Peyer's patch (tissue), 4 donors: ENCODE measurements at regions not wholly inside any gene's neighbourhood (a gene's known extent, or its start where the extent isn't known, plus 50 kb on each side); places are given as distances from the start of the nearest gene placed in this dataset.

Source experiments
- DNase-seq, 3 donors: peaks; one replicate each; pipeline ENCODE4 v3.0.0-alpha.2; 2017 to 2019
- H3K27ac ChIP-seq, 4 donors: fragments of 200-600 bp; sonication (generic); one replicate each; pipeline ENCODE4 v1.5.1; 2016 to 2019
- H3K27me3 ChIP-seq, 2 donors: fragments of 200-600 bp; sonication (generic); one replicate each; pipeline ENCODE4 v1.5.1; 2019
- H3K36me3 ChIP-seq, 3 donors: fragments of 200-600 bp; sonication (generic); one replicate each; pipeline ENCODE4 v1.5.1; 2016 to 2019
- H3K4me1 ChIP-seq, 4 donors: fragments of 200-600 bp; sonication (generic); one replicate each; pipeline ENCODE4 v1.5.1; 2016 to 2019
- H3K4me3 ChIP-seq, 4 donors: fragments of 200-600 bp; sonication (generic); 1 replicate in 3 of 4; 2 replicates in 1 of 4; pipeline ENCODE4 v1.5.1; 2016 to 2019; ENCODE audit warnings: mild to moderate bottlenecking in 1 of 4
- H3K9me3 ChIP-seq, 4 donors: fragments of 200-600 bp; sonication (generic); one replicate each; pipeline ENCODE4 v1.5.1; 2016 to 2019; ENCODE audit warnings: mild to moderate bottlenecking in 1 of 4
- CTCF ChIP-seq, 6 experiments: fragments of 450-650 bp in 4 of 6; fragments of 200-600 bp in 2 of 6; sonication (generic) in 1 of 6; IDR thresholded peaks; one replicate each; pipeline ENCODE4 v1.5.1; 2017 to 2019; ENCODE audit warnings: antibody characterized with exemption in 6 of 6, mild to moderate bottlenecking in 3 of 6, moderate library complexity in 1 of 6
- POLR2A ChIP-seq, 2 donors: fragments of 450-650 bp; IDR thresholded peaks; one replicate each; pipeline ENCODE4 v1.5.1; 2017; ENCODE audit warnings: antibody characterized with exemption in 2 of 2, mild to moderate bottlenecking in 2 of 2, moderate library complexity in 2 of 2

GRCh38 chr6:9252799-9253198, 817.5 kb upstream of the SLC35B3 start:
- Histone ChIP-seq H3K4me1 (no peaks in the 10 kb centered on the region), H3K9me3 (no peaks in the 10 kb centered on the region), H3K36me3 (no peaks in the 10 kb centered on the region), H3K27ac (no peak overlapping the region), H3K27me3 (no peaks in the 10 kb centered on the region), H3K4me3 (no peak overlapping the region)
- no peak for DNase-seq
- TF ChIP-seq CTCF (IDR thresholded peaks at IDR 0.05) (no peak), POLR2A (IDR thresholded peaks at IDR 0.05) (no peak)

GRCh38 chr6:9250852-9251251, 815.5 kb upstream of the SLC35B3 start:
- DNase-seq = peak in 1 of 3 donors; percentile 46
- no peaks in the 10 kb centered on the region for H3K4me1 ChIP-seq
- TF ChIP-seq POLR2A (IDR thresholded peaks at IDR 0.05) (no peak), CTCF (IDR thresholded peaks at IDR 0.05) (peak in 1 of 6 experiments; percentile 26)
- H3K27ac ChIP-seq = no peak overlapping the region
- H3K27me3 ChIP-seq = no peaks in the 10 kb centered on the region
- no peaks in the 10 kb centered on the region for H3K9me3 ChIP-seq
- no peak overlapping the region for H3K4me3 ChIP-seq
- H3K36me3 ChIP-seq = no peaks in the 10 kb centered on the region

GRCh38 chr6:9248133-9248532, 812.8 kb upstream of the SLC35B3 start:
- no peak for TF ChIP-seq CTCF (IDR thresholded peaks at IDR 0.05)
- TF ChIP-seq POLR2A (IDR thresholded peaks at IDR 0.05) = no peak
- no peaks in the 10 kb centered on the region for H3K36me3 ChIP-seq
- H3K27me3 ChIP-seq = no peaks in the 10 kb centered on the region
- no peaks in the 10 kb centered on the region for H3K4me1 ChIP-seq
- H3K4me3 ChIP-seq = no peak overlapping the region
- no peak overlapping the region for H3K27ac ChIP-seq
- DNase-seq = no peak
- H3K9me3 ChIP-seq = no peaks in the 10 kb centered on the region

DNA sequence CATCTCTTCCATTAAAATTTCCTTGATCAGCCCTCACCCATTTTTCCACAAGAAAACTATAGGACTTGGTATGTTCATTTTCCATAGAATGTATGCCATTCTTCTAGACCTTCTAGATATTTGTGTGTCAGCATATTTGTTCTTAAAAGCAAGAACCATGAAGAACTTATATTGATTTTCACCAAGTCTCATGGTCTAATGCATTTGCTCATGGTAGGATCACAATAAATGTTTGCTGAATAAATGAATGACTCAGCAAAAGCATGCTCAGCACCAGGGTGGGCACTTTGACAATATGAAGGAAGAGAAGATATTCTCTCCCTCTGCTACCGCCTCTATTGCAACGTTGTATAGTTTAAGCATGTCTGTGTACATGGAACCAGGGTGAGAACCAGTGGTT, 805.5 kb upstream of the SLC35B3 start:
- Histone ChIP-seq H3K36me3 (no peaks in the 10 kb centered on the region), H3K27me3 (no peaks in the 10 kb centered on the region), H3K4me1 (no peaks in the 10 kb centered on the region), H3K9me3 (no peaks in the 10 kb centered on the region), H3K4me3 (no peak overlapping the region), H3K27ac (no peak overlapping the region)
- no peak for DNase-seq
- TF ChIP-seq POLR2A (IDR thresholded peaks at IDR 0.05) (no peak), CTCF (IDR thresholded peaks at IDR 0.05) (no peak)

GRCh38 chr6:9236443-9236842, 801.1 kb upstream of the SLC35B3 start:
- Histone ChIP-seq H3K4me3 (no peak overlapping the region), H3K4me1 (no peaks in the 10 kb centered on the region), H3K9me3 (no peaks in the 10 kb centered on the region), H3K27me3 (no peaks in the 10 kb centered on the region), H3K36me3 (no peaks in the 10 kb centered on the region), H3K27ac (no peak overlapping the region)
- TF ChIP-seq CTCF (IDR thresholded peaks at IDR 0.05) = no peak
- no peak for DNase-seq

DNA sequence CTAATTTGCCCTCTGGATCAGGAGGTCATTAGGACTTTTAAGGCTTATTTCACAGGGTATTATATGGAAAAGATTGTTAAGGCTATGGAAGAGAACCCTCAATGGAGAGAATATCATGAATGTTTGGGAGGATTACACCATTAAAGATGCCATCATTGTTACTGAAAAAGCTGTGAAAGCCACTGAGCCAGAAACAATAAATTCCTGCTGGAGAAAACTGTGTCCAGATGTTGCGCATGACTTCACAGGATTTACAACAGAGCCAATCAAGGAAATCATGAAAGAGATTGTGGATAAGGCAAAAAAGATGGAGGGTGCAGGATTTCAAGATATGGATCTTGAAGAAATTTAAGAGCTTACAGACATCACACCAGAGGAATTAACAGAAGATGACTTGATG, 798.3 kb upstream of the SLC35B3 start:
- no peak overlapping the region for H3K27ac ChIP-seq
- H3K36me3 ChIP-seq = no peaks in the 10 kb centered on the region
- no peaks in the 10 kb centered on the region for H3K27me3 ChIP-seq
- no peak for TF ChIP-seq POLR2A (IDR thresholded peaks at IDR 0.05)
- no peak for TF ChIP-seq CTCF (IDR thresholded peaks at IDR 0.05)
- no peak for DNase-seq
- H3K4me1 ChIP-seq = no peaks in the 10 kb centered on the region
- H3K4me3 ChIP-seq = no peak overlapping the region
- H3K9me3 ChIP-seq = no peaks in the 10 kb centered on the region
